Suprapubic skin (tissue), 4 donors: ENCODE measurements at regions not wholly inside any gene's neighbourhood (a gene's known extent, or its start where the extent isn't known, plus 50 kb on each side); places are given as distances from the start of the nearest gene placed in this dataset.

Experiments used
- EP300 ChIP-seq: sonication (generic); formaldehyde crosslinking; IDR thresholded peaks from one replicate; pipeline ENCODE4 v1.6.1; 2017; ENCODE audit warnings: antibody characterized with exemption
- POLR2A ChIP-seq, 2 donors: fragments of 450-650 bp; IDR thresholded peaks; one replicate each; pipeline ENCODE4 v1.6.1; 2017; ENCODE audit warnings: antibody characterized with exemption in 2 of 2, mild to moderate bottlenecking in 2 of 2, moderate library complexity in 2 of 2
- POLR2AphosphoS5 ChIP-seq, 3 donors: sonication (generic); formaldehyde crosslinking; IDR thresholded peaks; one replicate each; pipeline ENCODE4 v1.6.1; 2017; ENCODE audit warnings: antibody characterized with exemption in 3 of 3
- TF ChIP-seq, protein P1 (sequence below), 2 donors: fragments of 200-600 bp in 1 of 2; fragments of 450-650 bp in 1 of 2; sonication (generic) in 1 of 2; IDR thresholded peaks; one replicate each; pipeline ENCODE4 v1.5.1; 2016 to 2019; ENCODE audit warnings: antibody characterized with exemption in 2 of 2, mild to moderate bottlenecking in 1 of 2, moderate library complexity in 1 of 2

DNA sequence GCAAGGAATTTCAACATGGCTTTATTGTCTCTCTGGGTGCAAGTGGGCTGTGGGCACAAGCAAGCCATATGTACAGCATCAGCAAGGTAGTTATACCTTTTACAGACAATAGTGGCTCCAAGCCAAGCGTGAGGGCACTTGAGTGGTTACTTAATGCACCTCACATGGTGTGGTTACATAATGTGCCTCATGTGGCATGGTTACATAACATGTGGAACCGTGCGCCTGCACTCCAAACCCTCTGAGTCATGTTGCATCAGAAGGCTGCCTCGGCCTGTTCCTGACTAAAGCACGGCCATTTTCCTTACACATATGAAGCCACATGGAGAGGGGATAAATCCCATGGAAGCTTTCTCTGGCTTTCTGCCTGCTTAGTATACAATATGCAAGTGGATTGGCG is 150.9 kb downstream of the OSTF1 start:
- TF ChIP-seq EP300, result no peak
- TF ChIP-seq, protein P1, sequence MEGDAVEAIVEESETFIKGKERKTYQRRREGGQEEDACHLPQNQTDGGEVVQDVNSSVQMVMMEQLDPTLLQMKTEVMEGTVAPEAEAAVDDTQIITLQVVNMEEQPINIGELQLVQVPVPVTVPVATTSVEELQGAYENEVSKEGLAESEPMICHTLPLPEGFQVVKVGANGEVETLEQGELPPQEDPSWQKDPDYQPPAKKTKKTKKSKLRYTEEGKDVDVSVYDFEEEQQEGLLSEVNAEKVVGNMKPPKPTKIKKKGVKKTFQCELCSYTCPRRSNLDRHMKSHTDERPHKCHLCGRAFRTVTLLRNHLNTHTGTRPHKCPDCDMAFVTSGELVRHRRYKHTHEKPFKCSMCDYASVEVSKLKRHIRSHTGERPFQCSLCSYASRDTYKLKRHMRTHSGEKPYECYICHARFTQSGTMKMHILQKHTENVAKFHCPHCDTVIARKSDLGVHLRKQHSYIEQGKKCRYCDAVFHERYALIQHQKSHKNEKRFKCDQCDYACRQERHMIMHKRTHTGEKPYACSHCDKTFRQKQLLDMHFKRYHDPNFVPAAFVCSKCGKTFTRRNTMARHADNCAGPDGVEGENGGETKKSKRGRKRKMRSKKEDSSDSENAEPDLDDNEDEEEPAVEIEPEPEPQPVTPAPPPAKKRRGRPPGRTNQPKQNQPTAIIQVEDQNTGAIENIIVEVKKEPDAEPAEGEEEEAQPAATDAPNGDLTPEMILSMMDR (IDR thresholded peaks at IDR 0.05), result no peak
- no peak for TF ChIP-seq POLR2A (IDR thresholded peaks at IDR 0.05)
- TF ChIP-seq POLR2AphosphoS5 (IDR thresholded peaks at IDR 0.05), result peak in 2 of 3 donors; percentile 32 to 36
